Breast epithelium (tissue), 3 donors: ENCODE measurements at regions not wholly inside any gene's neighbourhood (a gene's known extent, or its start where the extent isn't known, plus 50 kb on each side); places are given as distances from the start of the nearest gene placed in this dataset.

Experiments
- POLR2A ChIP-seq: fragments of 450-650 bp; IDR thresholded peaks from one replicate; pipeline ENCODE4 v1.6.1; 2016; ENCODE audit warnings: antibody characterized with exemption, mild to moderate bottlenecking, moderate library complexity
- POLR2AphosphoS5 ChIP-seq, 3 donors: sonication (generic); formaldehyde crosslinking; IDR thresholded peaks; one replicate each; pipeline ENCODE4 v1.6.1; 2017; ENCODE audit warnings: antibody characterized with exemption in 3 of 3
- TF ChIP-seq, protein P1 (sequence below), 3 donors: fragments of 450-650 bp; IDR thresholded peaks; one replicate each; pipeline ENCODE4 v1.5.1; 2016 to 2017; ENCODE audit warnings: antibody characterized with exemption in 3 of 3, mild to moderate bottlenecking in 3 of 3, moderate library complexity in 3 of 3

DNA sequence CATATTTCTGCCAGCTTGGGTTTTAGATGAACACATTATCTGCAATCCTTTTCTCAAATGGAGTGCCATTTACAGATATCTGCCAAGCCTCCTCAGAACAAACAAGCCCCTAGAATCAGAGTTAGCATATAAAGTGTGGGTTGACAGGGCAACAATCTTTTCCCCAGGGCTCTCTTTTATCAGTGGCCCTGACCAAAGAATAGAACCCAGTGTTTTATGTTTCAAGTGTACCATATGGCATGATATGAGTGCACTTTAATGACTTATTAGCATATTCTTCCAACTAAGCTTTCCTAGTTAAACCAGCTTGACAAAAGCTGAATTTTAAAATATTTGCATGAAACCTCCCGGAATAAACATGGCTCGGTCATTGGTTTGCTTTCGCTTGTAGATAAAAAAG, 57.3 kb downstream of the EVX1 start:
- TF ChIP-seq POLR2A = no peak
- TF ChIP-seq, protein P1, sequence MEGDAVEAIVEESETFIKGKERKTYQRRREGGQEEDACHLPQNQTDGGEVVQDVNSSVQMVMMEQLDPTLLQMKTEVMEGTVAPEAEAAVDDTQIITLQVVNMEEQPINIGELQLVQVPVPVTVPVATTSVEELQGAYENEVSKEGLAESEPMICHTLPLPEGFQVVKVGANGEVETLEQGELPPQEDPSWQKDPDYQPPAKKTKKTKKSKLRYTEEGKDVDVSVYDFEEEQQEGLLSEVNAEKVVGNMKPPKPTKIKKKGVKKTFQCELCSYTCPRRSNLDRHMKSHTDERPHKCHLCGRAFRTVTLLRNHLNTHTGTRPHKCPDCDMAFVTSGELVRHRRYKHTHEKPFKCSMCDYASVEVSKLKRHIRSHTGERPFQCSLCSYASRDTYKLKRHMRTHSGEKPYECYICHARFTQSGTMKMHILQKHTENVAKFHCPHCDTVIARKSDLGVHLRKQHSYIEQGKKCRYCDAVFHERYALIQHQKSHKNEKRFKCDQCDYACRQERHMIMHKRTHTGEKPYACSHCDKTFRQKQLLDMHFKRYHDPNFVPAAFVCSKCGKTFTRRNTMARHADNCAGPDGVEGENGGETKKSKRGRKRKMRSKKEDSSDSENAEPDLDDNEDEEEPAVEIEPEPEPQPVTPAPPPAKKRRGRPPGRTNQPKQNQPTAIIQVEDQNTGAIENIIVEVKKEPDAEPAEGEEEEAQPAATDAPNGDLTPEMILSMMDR (IDR thresholded peaks at IDR 0.05) = no peak
- no peak for TF ChIP-seq POLR2AphosphoS5 (IDR thresholded peaks at IDR 0.05)
